Endothelial cell of umbilical vein (primary cell): ENCODE measurements at regions not wholly inside any gene's neighbourhood (a gene's known extent, or its start where the extent isn't known, plus 50 kb on each side); places are given as distances from the start of the nearest gene placed in this dataset.

Source experiments
- BruUV-seq: library from RNA; stranded (reverse); fragments of 400-500 nt; replicated peaks from 2 replicates; lab custom pipeline; 2021; lab: Mats Ljungman, UMichigan
- CTCF ChIA-PET: fragments of 300-600, 350-600 bp; sonication (Branson Sonifier 250); formaldehyde crosslinking; loops from one replicate; lab custom pipeline; 2021; ENCODE audit warnings: antibody characterized with exemption, inconsistent platforms; lab: Charles Lee
- POLR2A ChIA-PET: fragments of 300-600, 350-600 bp; sonication (Branson Sonifier 250); formaldehyde crosslinking; loops from one replicate; lab custom pipeline; 2021; ENCODE audit warnings: antibody characterized with exemption, inconsistent platforms; lab: Charles Lee
- DNase-seq: peaks from one replicate; pipeline ENCODE4 v3.0.0-alpha.2; 2011; ENCODE audit warnings: low read depth, low spot score
- FAIRE-seq: peaks from 2 replicates; lab custom pipeline; 2011; peaks lifted over from hg19 to GRCh38; lab: Jason Lieb, UNC
- H2AFZ ChIP-seq: 2 replicates; pipeline ENCODE4 v1.6.0; 2012; ENCODE audit warnings: low read depth, low read length, control low read depth, inconsistent platforms
- H3K27ac ChIP-seq: 2 replicates; pipeline ENCODE4 v1.5.1; 2011; ENCODE audit warnings: low read depth, mild to moderate bottlenecking, control low read depth, low read length, moderate library complexity; ENCODE audit not compliant: insufficient read depth
- H3K27me3 ChIP-seq, 2 experiments: 2 replicates each; pipeline versions ENCODE4 v1.6.0 to v1.6.1; 2011; ENCODE audit warnings: low read length in 2 of 2, mixed read lengths in 1 of 2; ENCODE audit not compliant: control insufficient read depth in 2 of 2, insufficient read depth in 2 of 2
- H3K36me3 ChIP-seq, 2 experiments: 2 replicates in 1 of 2; 3 replicates in 1 of 2; pipeline ENCODE4 v1.5.1; 2011; ENCODE audit warnings: low read length in 2 of 2, mild to moderate bottlenecking in 1 of 2, moderate library complexity in 1 of 2; ENCODE audit not compliant: control insufficient read depth in 2 of 2, insufficient read depth in 2 of 2; ENCODE audit errors: extremely low read depth in 1 of 2
- H3K4me1 ChIP-seq: 3 replicates; pipeline ENCODE4 v1.5.1; 2011; ENCODE audit warnings: mild to moderate bottlenecking, low read length; ENCODE audit not compliant: control insufficient read depth, insufficient read depth; ENCODE audit errors: extremely low read depth
- H3K4me2 ChIP-seq: 2 replicates; pipeline ENCODE4 v1.6.1; 2011; ENCODE audit warnings: low read length, control low read depth, mixed read lengths; ENCODE audit not compliant: insufficient read depth
- H3K4me3 ChIP-seq, 3 experiments: fragments of 200-600 bp in 1 of 3; sonication (generic), shearing (Covaris generic) in 1 of 3; replicated peaks in 1 of 3; 2 replicates each; pipeline ENCODE4 v1.5.1; 2011 to 2016; ENCODE audit warnings: control low read depth in 3 of 3, low read length in 3 of 3, mild to moderate bottlenecking in 2 of 3, inconsistent platforms in 1 of 3, low read depth in 1 of 3, moderate library complexity in 1 of 3; ENCODE audit not compliant: insufficient read depth in 1 of 3
- H3K79me2 ChIP-seq: 2 replicates; pipeline ENCODE4 v1.6.0; 2012; ENCODE audit warnings: low read length, inconsistent platforms; ENCODE audit not compliant: control insufficient read depth, insufficient read depth
- H3K9ac ChIP-seq: replicated peaks from 2 replicates; pipeline ENCODE3; 2011; ENCODE audit warnings: low read length, control low read depth; ENCODE audit not compliant: insufficient read depth; ENCODE audit errors: extremely low read depth
- H3K9me1 ChIP-seq: replicated peaks from 3 replicates; pipeline ENCODE4 v1.6.0; 2011; ENCODE audit warnings: mild to moderate bottlenecking, low read length; ENCODE audit not compliant: control insufficient read depth, insufficient read depth; ENCODE audit errors: extremely low read depth
- H3K9me3 ChIP-seq: replicated peaks from 2 replicates; pipeline ENCODE4 v1.5.1; 2012; ENCODE audit warnings: low read length, inconsistent platforms; ENCODE audit not compliant: control insufficient read depth, insufficient read depth
- H4K20me1 ChIP-seq: replicated peaks from 2 replicates; pipeline ENCODE3; 2011; ENCODE audit warnings: mild to moderate bottlenecking, low read length; ENCODE audit not compliant: control insufficient read depth, insufficient read depth; ENCODE audit errors: extremely low read depth
- EZH2 ChIP-seq: IDR thresholded peaks from 2 replicates; pipeline ENCODE4 v1.6.1; 2012; ENCODE audit warnings: borderline replicate concordance, low read depth, mild to moderate bottlenecking, moderate library complexity, low read length, inconsistent platforms; ENCODE audit not compliant: severe bottlenecking
- FOS ChIP-seq: IDR thresholded peaks from 2 replicates; pipeline ENCODE4 v1.6.1; 2011; ENCODE audit warnings: mild to moderate bottlenecking, low read length, moderate library complexity, borderline replicate concordance; ENCODE audit not compliant: insufficient read depth
- GATA2 ChIP-seq: IDR thresholded peaks from 2 replicates; pipeline ENCODE4 v1.7.0; 2011; ENCODE audit warnings: low read depth, mild to moderate bottlenecking, moderate library complexity, mixed read lengths, low read length; ENCODE audit not compliant: insufficient read length, insufficient read depth
- JUN ChIP-seq: IDR thresholded peaks from 2 replicates; pipeline ENCODE4 v1.6.1; 2011; ENCODE audit warnings: borderline replicate concordance, low read depth; ENCODE audit not compliant: insufficient read length, insufficient read depth
- MAX ChIP-seq: IDR thresholded peaks from 2 replicates; pipeline ENCODE4 v1.6.1; 2011; ENCODE audit not compliant: insufficient read depth, insufficient read length
- MYC ChIP-seq: IDR thresholded peaks from one replicate; pipeline ENCODE4 v1.6.1; 2011; ENCODE audit warnings: mild to moderate bottlenecking, low read depth, low read length
- POLR2A ChIP-seq: IDR thresholded peaks from 2 replicates; pipeline ENCODE4 v1.6.1; 2012; ENCODE audit warnings: low read depth, mild to moderate bottlenecking, control low read depth, low read length
- POLR2AphosphoS5 ChIP-seq: IDR thresholded peaks from 2 replicates; pipeline ENCODE4 v1.6.1; 2012; ENCODE audit warnings: low read depth, mild to moderate bottlenecking, control low read depth, low read length, moderate library complexity; ENCODE audit not compliant: insufficient read depth
- dilution Hi-C: fragments of 300-500 bp; cut with MboI; formaldehyde crosslinking; loops from one replicate; pipeline ENCODE4 v1.15.0; 2019; ENCODE audit warnings: low sequenced_read_pairs; ENCODE audit not compliant: extremely low pct_ligation_motif_present
- intact Hi-C: fragments of 100-400 bp; cut with micrococcal nuclease; formaldehyde crosslinking; loops from one replicate; pipeline ENCODE4 v1.10.0; 2022
- TF ChIP-seq, protein P1 (sequence below), 2 donors: IDR thresholded peaks; 1 replicate in 1 of 2; 2 replicates in 1 of 2; pipeline ENCODE4 v1.5.1; 2011; ENCODE audit warnings: low read length in 2 of 2, mild to moderate bottlenecking in 2 of 2, moderate library complexity in 2 of 2, control low read depth in 1 of 2, inconsistent platforms in 1 of 2, low read depth in 1 of 2; ENCODE audit not compliant: insufficient read depth in 1 of 2; ENCODE audit errors: extremely low read depth in 1 of 2

GRCh38 chr13:109427695-109428094, 358.7 kb downstream of the IRS2 start:
- Histone ChIP-seq H3K9me3 (no peaks in the 10 kb centered on the region), H3K4me1 (no peaks in the 10 kb centered on the region), H3K36me3 (no peaks in the 10 kb centered on the region), H3K79me2 (no peaks in the 10 kb centered on the region), H3K9me1 (no peaks in the 10 kb centered on the region), H3K9ac (no peak overlapping the region), H3K4me3 (no peak overlapping the region), H2AFZ (no peak overlapping the region), H3K4me2 (no peak overlapping the region), H3K27ac (no peak overlapping the region), H4K20me1 (no peaks in the 10 kb centered on the region), H3K27me3 (no peaks in the 10 kb centered on the region)
- FAIRE-seq (no peak), DNase-seq (no peak)
- CTCF ChIA-PET = no interaction called here
- dilution Hi-C loops (no loop called here), intact Hi-C loops (no loop called here)
- POLR2A ChIA-PET = no interaction called here
- TF ChIP-seq POLR2AphosphoS5 (no peak), GATA2 (no peak), EZH2 (no peak), FOS (no peak)
- TF ChIP-seq, protein P1, sequence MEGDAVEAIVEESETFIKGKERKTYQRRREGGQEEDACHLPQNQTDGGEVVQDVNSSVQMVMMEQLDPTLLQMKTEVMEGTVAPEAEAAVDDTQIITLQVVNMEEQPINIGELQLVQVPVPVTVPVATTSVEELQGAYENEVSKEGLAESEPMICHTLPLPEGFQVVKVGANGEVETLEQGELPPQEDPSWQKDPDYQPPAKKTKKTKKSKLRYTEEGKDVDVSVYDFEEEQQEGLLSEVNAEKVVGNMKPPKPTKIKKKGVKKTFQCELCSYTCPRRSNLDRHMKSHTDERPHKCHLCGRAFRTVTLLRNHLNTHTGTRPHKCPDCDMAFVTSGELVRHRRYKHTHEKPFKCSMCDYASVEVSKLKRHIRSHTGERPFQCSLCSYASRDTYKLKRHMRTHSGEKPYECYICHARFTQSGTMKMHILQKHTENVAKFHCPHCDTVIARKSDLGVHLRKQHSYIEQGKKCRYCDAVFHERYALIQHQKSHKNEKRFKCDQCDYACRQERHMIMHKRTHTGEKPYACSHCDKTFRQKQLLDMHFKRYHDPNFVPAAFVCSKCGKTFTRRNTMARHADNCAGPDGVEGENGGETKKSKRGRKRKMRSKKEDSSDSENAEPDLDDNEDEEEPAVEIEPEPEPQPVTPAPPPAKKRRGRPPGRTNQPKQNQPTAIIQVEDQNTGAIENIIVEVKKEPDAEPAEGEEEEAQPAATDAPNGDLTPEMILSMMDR (IDR thresholded peaks at IDR 0.05; ENCODE audit: extremely low read depth in 1 of 2, insufficient read depth in 1 of 2, low read depth in 1 of 2, low read length in 2 of 2) = no peak
- BruUV-seq = no TSS peak

DNA sequence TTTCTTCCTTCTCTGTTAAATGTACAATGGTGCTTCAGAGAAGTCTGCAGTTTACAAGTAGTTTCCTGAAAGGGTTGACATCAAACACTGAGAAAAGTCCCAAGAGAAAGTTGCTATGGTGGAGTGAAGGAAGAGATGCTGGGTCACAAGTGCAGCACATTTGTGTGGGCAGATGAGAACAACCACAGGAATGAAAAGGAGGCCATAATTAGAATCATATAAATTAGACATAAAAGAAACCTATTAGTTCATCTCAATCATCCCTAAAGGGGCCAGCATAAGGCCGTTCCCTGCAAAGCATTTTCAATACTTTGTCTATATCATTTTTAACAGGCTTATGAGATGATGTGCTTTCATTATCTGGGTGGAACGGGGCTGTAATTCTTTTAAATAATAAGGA, 359.2 kb downstream of the IRS2 start:
- dilution Hi-C loops = no loop called here
- Histone ChIP-seq H2AFZ (no peak overlapping the region), H3K9me3 (no peaks in the 10 kb centered on the region), H3K4me2 (no peak overlapping the region), H3K4me1 (no peaks in the 10 kb centered on the region), H3K27ac (no peak overlapping the region), H3K9me1 (no peaks in the 10 kb centered on the region), H4K20me1 (no peaks in the 10 kb centered on the region), H3K4me3 (no peak overlapping the region), H3K27me3 (no peaks in the 10 kb centered on the region), H3K36me3 (no peaks in the 10 kb centered on the region), H3K9ac (no peak overlapping the region), H3K79me2 (no peaks in the 10 kb centered on the region)
- no TSS peak for BruUV-seq
- ChIA-PET POLR2A (no interaction called here), CTCF (no interaction called here)
- FAIRE-seq (no peak), DNase-seq (no peak)
- no peak for TF ChIP-seq FOS
- no peak for TF ChIP-seq MYC
- no peak for TF ChIP-seq EZH2
- TF ChIP-seq, protein P1 (IDR thresholded peaks at IDR 0.05; ENCODE audit: extremely low read depth in 1 of 2, insufficient read depth in 1 of 2, low read depth in 1 of 2, low read length in 2 of 2) = no peak
- TF ChIP-seq JUN = no peak
- no peak for TF ChIP-seq POLR2A
- no peak for TF ChIP-seq POLR2AphosphoS5
- TF ChIP-seq MAX = no peak
- TF ChIP-seq GATA2 = no peak
- intact Hi-C loops = no loop called here
